Right hindlimb (tissue), 1 donor: ENCODE measurements at regions not wholly inside any gene's neighbourhood (a gene's known extent, or its start where the extent isn't known, plus 50 kb on each side); places are given as distances from the start of the nearest gene placed in this dataset.

Experiments used
- DNase-seq: peaks from one replicate; pipeline ENCODE4 v3.0.0-alpha.2; 2018

GRCh38 chr4:10334506-10335028 is 122.7 kb downstream of the ZNF518B start:
- DNase-seq = no peak

- no peak for DNase-seq
These were observed 123.3 kb downstream of the ZNF518B start for GRCh38 chr4:10333942-10334341.

GRCh38 chr4:10326075-10326474 is 131.2 kb downstream of the ZNF518B start:
- DNase-seq = no peak

GRCh38 chr4:10321931-10322330 is 135.3 kb downstream of the ZNF518B start:
- DNase-seq = no peak

GRCh38 chr4:10320130-10320529 is 137.1 kb downstream of the ZNF518B start:
- no peak for DNase-seq

- no peak for DNase-seq
These were observed 139.9 kb downstream of the ZNF518B start for GRCh38 chr4:10317345-10317744.

- DNase-seq = no peak
These were observed 140.4 kb downstream of the ZNF518B start for GRCh38 chr4:10316851-10317250.

- no peak for DNase-seq
These were observed 141.6 kb downstream of the ZNF518B start for GRCh38 chr4:10315638-10316037.

GRCh38 chr4:10312568-10312967 is 144.7 kb downstream of the ZNF518B start:
- no peak for DNase-seq

GRCh38 chr4:10311939-10312338 is 145.3 kb downstream of the ZNF518B start:
- no peak for DNase-seq

- no peak for DNase-seq
These were observed 151.4 kb downstream of the ZNF518B start for GRCh38 chr4:10305816-10306215.

- no peak for DNase-seq
These were observed 153.9 kb downstream of the ZNF518B start for GRCh38 chr4:10303291-10303690.

- DNase-seq = no peak
These were observed 155.1 kb downstream of the ZNF518B start for GRCh38 chr4:10302096-10302495.

- no peak for DNase-seq
These were observed 157.6 kb downstream of the ZNF518B start for GRCh38 chr4:10299601-10300000.

- DNase-seq = no peak
These were observed 158.5 kb downstream of the ZNF518B start for GRCh38 chr4:10298681-10299080.

GRCh38 chr4:10296730-10297129 is 160.5 kb downstream of the ZNF518B start:
- DNase-seq = no peak

- DNase-seq = no peak
These were observed 161.9 kb downstream of the ZNF518B start for GRCh38 chr4:10295301-10295700.

- no peak for DNase-seq
These were observed 167.7 kb downstream of the ZNF518B start for GRCh38 chr4:10289538-10289906.

GRCh38 chr4:10288830-10289537 is 168.2 kb downstream of the ZNF518B start:
- no peak for DNase-seq

GRCh38 chr4:10285028-10285427 is 168.4 kb upstream of the WDR1 start:
- no peak for DNase-seq

- DNase-seq = no peak
These were observed 167.2 kb upstream of the WDR1 start for GRCh38 chr4:10283761-10284160.

GRCh38 chr4:10281996-10282395 is 165.4 kb upstream of the WDR1 start:
- DNase-seq = no peak

- no peak for DNase-seq
These were observed 162.7 kb upstream of the WDR1 start for GRCh38 chr4:10279261-10279660.

- DNase-seq = no peak
These were observed 161.5 kb upstream of the WDR1 start for GRCh38 chr4:10278071-10278470.

- no peak for DNase-seq
These were observed 159.6 kb upstream of the WDR1 start for GRCh38 chr4:10276152-10276551.
